ENCODE measurements at regions not wholly inside any gene's neighbourhood (a gene's known extent, or its start where the extent isn't known, plus 50 kb on each side); places are given as distances from the start of the nearest gene placed in this dataset.

DNA sequence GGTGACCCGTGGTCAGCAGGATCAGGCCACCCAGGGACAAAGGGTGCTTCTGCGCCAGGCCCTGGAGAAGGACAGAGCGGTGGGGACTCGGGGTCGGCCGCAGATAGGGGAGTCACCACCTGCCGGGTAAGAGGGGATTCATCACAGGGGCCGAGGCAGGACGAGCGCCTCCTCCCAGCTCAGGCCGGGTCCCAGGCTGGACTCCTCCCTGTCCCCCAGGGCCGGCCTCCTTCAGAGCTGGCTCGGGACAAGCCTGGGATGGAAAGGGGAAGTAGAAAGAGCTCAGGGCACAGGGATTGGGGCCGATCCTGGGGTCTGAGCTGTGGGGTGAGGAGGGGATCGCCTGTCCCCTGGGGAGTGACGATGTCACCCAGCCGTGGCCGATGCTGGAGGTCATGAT lies 139.4 kb downstream of the GPCPD1 start:
- Histone ChIP-seq H3K4me2 (ENCODE audit: control insufficient read depth, extremely low read depth, insufficient read depth, low read depth, low read length) (no peak overlapping the region), H3K4me3 (ENCODE audit: control insufficient read depth in 2 of 3, extremely low read depth in 1 of 3, insufficient read depth in 2 of 3, low read depth in 1 of 3, low read length in 3 of 3) (no peak overlapping the region), H3K27me3 (ENCODE audit: control insufficient read depth, extremely low read depth, insufficient read depth, low read length) (no peaks in the 10 kb centered on the region), H3K9me3 (ENCODE audit: control insufficient read depth, low read depth, low read length) (no peaks in the 10 kb centered on the region), H2AFZ (ENCODE audit: control insufficient read depth, low read length) (no peak overlapping the region), H3K79me2 (ENCODE audit: control insufficient read depth, insufficient read depth, low read length) (no peaks in the 10 kb centered on the region), H3K9me1 (ENCODE audit: control insufficient read depth, extremely low read depth, insufficient read depth, low read length) (no peaks in the 10 kb centered on the region), H3K36me3 (ENCODE audit: control insufficient read depth in 2 of 2, extremely low read depth in 1 of 2, insufficient read depth in 2 of 2, low read length in 2 of 2) (no peaks in the 10 kb centered on the region), H3K9ac (ENCODE audit: control insufficient read depth, extremely low read depth, insufficient read depth, low read length) (no peak overlapping the region), H4K20me1 (ENCODE audit: control insufficient read depth, extremely low read depth, insufficient read depth, low read length) (no peaks in the 10 kb centered on the region), H3K4me1 (ENCODE audit: control insufficient read depth, extremely low read depth, insufficient read depth, low read length) (no peaks in the 10 kb centered on the region), H3K27ac (ENCODE audit: control insufficient read depth, insufficient read depth, low read length) (no peak overlapping the region)
- FAIRE-seq (no peak), DNase-seq (ENCODE audit: low read depth, low spot score) (no peak)
- dilution Hi-C loops (cut with MboI; ENCODE audit: extremely low pct_ligation_motif_present, low sequenced_read_pairs): no loop called here
- TF ChIP-seq, protein P1, sequence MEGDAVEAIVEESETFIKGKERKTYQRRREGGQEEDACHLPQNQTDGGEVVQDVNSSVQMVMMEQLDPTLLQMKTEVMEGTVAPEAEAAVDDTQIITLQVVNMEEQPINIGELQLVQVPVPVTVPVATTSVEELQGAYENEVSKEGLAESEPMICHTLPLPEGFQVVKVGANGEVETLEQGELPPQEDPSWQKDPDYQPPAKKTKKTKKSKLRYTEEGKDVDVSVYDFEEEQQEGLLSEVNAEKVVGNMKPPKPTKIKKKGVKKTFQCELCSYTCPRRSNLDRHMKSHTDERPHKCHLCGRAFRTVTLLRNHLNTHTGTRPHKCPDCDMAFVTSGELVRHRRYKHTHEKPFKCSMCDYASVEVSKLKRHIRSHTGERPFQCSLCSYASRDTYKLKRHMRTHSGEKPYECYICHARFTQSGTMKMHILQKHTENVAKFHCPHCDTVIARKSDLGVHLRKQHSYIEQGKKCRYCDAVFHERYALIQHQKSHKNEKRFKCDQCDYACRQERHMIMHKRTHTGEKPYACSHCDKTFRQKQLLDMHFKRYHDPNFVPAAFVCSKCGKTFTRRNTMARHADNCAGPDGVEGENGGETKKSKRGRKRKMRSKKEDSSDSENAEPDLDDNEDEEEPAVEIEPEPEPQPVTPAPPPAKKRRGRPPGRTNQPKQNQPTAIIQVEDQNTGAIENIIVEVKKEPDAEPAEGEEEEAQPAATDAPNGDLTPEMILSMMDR (optimal IDR thresholded peaks at IDR 0.05 in 1 of 3, IDR thresholded peaks at IDR 0.05 in 1 of 3, conservative IDR thresholded peaks at IDR 0.05 in 1 of 3; ENCODE audit: extremely low read depth in 1 of 3, insufficient read depth in 2 of 3, low read length in 3 of 3): no peak

DNA sequence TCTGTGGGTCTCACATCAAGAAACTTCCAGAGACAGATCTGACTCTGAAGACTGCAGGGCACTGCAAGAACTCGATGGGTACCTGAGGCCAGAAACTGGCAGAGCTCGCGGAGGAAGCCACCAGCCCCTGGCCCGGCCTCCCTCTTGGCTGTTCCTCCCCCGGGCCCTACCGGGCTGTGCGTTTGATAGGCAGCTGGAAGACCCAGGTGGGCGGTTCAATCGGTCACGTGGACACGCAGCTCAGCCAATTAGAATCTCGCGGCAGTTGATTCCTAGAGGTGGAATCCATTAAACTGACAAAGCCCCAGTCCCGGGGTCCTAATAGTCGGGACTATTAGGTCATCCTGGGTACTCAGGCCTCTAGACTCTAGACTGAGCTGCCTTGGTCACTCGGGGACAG lies 139.9 kb downstream of the GPCPD1 start:
- dilution Hi-C loops (cut with MboI; ENCODE audit: extremely low pct_ligation_motif_present, low sequenced_read_pairs): no loop called here
- TF ChIP-seq, protein P1 (optimal IDR thresholded peaks at IDR 0.05 in 1 of 3, IDR thresholded peaks at IDR 0.05 in 1 of 3, conservative IDR thresholded peaks at IDR 0.05 in 1 of 3; ENCODE audit: extremely low read depth in 1 of 3, insufficient read depth in 2 of 3, low read length in 3 of 3): no peak
- TF ChIP-seq EZH2 (IDR thresholded peaks at IDR 0.05; ENCODE audit: low read length): no peak
- Histone ChIP-seq H3K4me2 (ENCODE audit: control insufficient read depth, extremely low read depth, insufficient read depth, low read depth, low read length) (no peak overlapping the region), H2AFZ (ENCODE audit: control insufficient read depth, low read length) (no peak overlapping the region), H3K4me1 (ENCODE audit: control insufficient read depth, extremely low read depth, insufficient read depth, low read length) (no peaks in the 10 kb centered on the region), H3K79me2 (ENCODE audit: control insufficient read depth, insufficient read depth, low read length) (no peaks in the 10 kb centered on the region), H4K20me1 (ENCODE audit: control insufficient read depth, extremely low read depth, insufficient read depth, low read length) (no peaks in the 10 kb centered on the region), H3K9me1 (ENCODE audit: control insufficient read depth, extremely low read depth, insufficient read depth, low read length) (no peaks in the 10 kb centered on the region), H3K27me3 (ENCODE audit: control insufficient read depth, extremely low read depth, insufficient read depth, low read length) (no peaks in the 10 kb centered on the region), H3K4me3 (ENCODE audit: control insufficient read depth in 2 of 3, extremely low read depth in 1 of 3, insufficient read depth in 2 of 3, low read depth in 1 of 3, low read length in 3 of 3) (no peak overlapping the region), H3K9ac (ENCODE audit: control insufficient read depth, extremely low read depth, insufficient read depth, low read length) (no peak overlapping the region), H3K27ac (ENCODE audit: control insufficient read depth, insufficient read depth, low read length) (no peak overlapping the region), H3K9me3 (ENCODE audit: control insufficient read depth, low read depth, low read length) (no peaks in the 10 kb centered on the region), H3K36me3 (ENCODE audit: control insufficient read depth in 2 of 2, extremely low read depth in 1 of 2, insufficient read depth in 2 of 2, low read length in 2 of 2) (no peaks in the 10 kb centered on the region)
- DNase-seq (ENCODE audit: low read depth, low spot score): no peak
- no peak for FAIRE-seq

All from keratinocyte (primary cell).